HG03066 (cell line): ENCODE measurements at regions not wholly inside any gene's neighbourhood (a gene's known extent, or its start where the extent isn't known, plus 50 kb on each side); places are given as distances from the start of the nearest gene placed in this dataset.
"Not testable (repeated sequence)": the region's sequence is repeated elsewhere in the genome, so short reads cannot be mapped to it uniquely, and the experiment has no call there.

Source experiments
- ATAC-seq: cut with Tn5 transposase; IDR thresholded peaks from one replicate; pipeline ENCODE4 v1.9.1; 2021; ENCODE audit warnings: low read depth; ENCODE audit not compliant: unreplicated experiment

GRCh38 chr7:113405296-113406056, 287.1 kb upstream of the SMIM30 start:
- ATAC-seq, result no peak

GRCh38 chr7:113404245-113404644, 285.9 kb upstream of the SMIM30 start:
- no peak for ATAC-seq

GRCh38 chr7:113402482-113402881, 284.1 kb upstream of the SMIM30 start:
- no peak for ATAC-seq

GRCh38 chr7:113402005-113402404, 283.7 kb upstream of the SMIM30 start:
- no peak for ATAC-seq

GRCh38 chr7:113394856-113395255, 276.5 kb upstream of the SMIM30 start:
- ATAC-seq, result no peak

GRCh38 chr7:113392841-113393540, 274.6 kb upstream of the SMIM30 start:
- no peak for ATAC-seq

GRCh38 chr7:113392421-113392820, 274.1 kb upstream of the SMIM30 start:
- no peak for ATAC-seq

GRCh38 chr7:113389112-113389646, 270.8 kb upstream of the SMIM30 start:
- no peak for ATAC-seq

- no peak for ATAC-seq
These were observed 265.3 kb upstream of the SMIM30 start for GRCh38 chr7:113383638-113384037.

GRCh38 chr7:113379746-113380145, 261.4 kb upstream of the SMIM30 start:
- ATAC-seq, result no peak

- ATAC-seq, result no peak
These were observed 256.6 kb upstream of the SMIM30 start for GRCh38 chr7:113374955-113375354.

GRCh38 chr7:113373863-113374262, 255.5 kb upstream of the SMIM30 start:
- no peak for ATAC-seq

- ATAC-seq, result no peak
These were observed 253.2 kb upstream of the SMIM30 start for GRCh38 chr7:113371416-113372043.

- ATAC-seq, result no peak
These were observed 252.6 kb upstream of the SMIM30 start for GRCh38 chr7:113370910-113371309.

- ATAC-seq, result no peak
These were observed 249.9 kb upstream of the SMIM30 start for GRCh38 chr7:113368256-113368655.

GRCh38 chr7:113367041-113367586, 248.8 kb upstream of the SMIM30 start:
- ATAC-seq, result no peak

- no peak for ATAC-seq
These were observed 247.8 kb upstream of the SMIM30 start for GRCh38 chr7:113366122-113366521.

GRCh38 chr7:113349339-113349738, 231.0 kb upstream of the SMIM30 start:
- no peak for ATAC-seq

GRCh38 chr7:113339661-113340060, 221.3 kb upstream of the SMIM30 start:
- no peak for ATAC-seq

- ATAC-seq, result no peak
These were observed 219.8 kb upstream of the SMIM30 start for GRCh38 chr7:113338071-113338696.

- ATAC-seq, result not testable (repeated sequence)
These were observed 218.5 kb upstream of the SMIM30 start for GRCh38 chr7:113336838-113337237.
